ENCODE measurements at regions not wholly inside any gene's neighbourhood (a gene's known extent, or its start where the extent isn't known, plus 50 kb on each side); places are given as distances from the start of the nearest gene placed in this dataset.

DNA sequence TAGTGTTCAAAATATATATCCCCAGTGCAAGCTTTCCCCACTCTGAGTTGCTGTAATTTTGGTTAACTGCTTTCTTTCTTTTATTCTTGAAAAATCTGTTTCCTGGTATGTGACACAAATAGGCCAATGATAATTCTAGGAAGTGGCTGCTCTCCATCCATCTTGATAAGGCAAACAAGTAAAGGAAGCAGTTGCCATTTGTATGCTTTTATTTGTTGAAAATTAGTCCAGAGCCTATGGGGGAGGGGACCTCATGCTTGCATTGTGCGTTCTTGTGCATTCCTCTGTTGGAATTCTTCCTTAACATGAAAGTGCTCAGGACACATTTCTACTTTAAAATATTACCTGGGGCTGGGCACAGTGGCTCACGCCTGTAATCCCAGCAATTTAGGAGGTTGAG, 111.2 kb upstream of the FSHR start:
- no peaks in the 10 kb centered on the region for H3K4me1 ChIP-seq (ENCODE audit: low read depth, poor library complexity, severe bottlenecking)
- no peak overlapping the region for H3K4me2 ChIP-seq
- H3K9ac ChIP-seq: no peak overlapping the region
- no peaks in the 10 kb centered on the region for H3K36me3 ChIP-seq (ENCODE audit: insufficient read depth)
- H2AFZ ChIP-seq (ENCODE audit: low read depth): no peak overlapping the region
- no peaks in the 10 kb centered on the region for H4K20me1 ChIP-seq (ENCODE audit: insufficient read depth)
- H3K27me3 ChIP-seq (ENCODE audit: insufficient read depth, low read depth): no peaks in the 10 kb centered on the region
- TF ChIP-seq CTCF (conservative IDR thresholded peaks at IDR 0.05; ENCODE audit: low read depth, low read length): no peak
- no peak overlapping the region for H3K4me3 ChIP-seq (IDR thresholded peaks at IDR 0.05; ENCODE audit: insufficient read depth, low read depth, low read length)
- H3K27ac ChIP-seq: no peak overlapping the region
- no peaks in the 10 kb centered on the region for H3K79me2 ChIP-seq (ENCODE audit: insufficient read depth, low read depth)

DNA sequence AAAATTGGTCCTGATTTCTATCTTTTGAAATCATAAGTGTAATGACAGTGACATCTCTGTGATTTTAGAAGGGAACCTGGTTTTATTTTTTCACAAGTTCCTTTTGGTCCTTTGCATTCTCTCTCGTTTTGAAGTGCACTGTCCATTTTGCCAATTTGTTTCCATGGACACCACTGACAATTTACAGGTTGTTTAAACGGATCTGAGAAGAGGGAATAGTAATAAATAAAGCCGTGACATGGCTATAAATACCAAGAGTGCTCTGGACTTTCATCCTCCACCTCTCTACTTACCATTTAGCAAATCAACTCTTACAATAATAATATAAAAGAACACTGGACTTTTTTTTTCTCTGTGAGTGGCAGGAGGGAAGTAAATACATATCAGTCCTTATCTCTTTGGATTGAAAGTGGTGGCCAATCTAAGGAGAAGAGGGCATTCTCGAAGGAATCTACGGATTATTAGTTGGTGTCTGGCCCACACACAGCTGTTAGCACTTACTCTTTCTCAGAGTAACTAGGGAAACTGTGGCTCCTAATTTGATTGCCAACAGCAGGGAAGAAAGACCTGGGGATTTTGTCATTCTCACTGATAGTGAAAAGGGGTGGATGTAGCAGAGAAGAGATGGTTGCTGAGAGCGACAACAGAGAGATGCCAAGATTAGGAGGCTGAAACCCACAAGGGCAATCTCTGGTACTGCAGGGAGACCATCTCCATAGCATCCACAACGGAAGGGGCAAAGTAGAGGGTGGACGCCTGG, 108.7 kb upstream of the FSHR start:
- Histone ChIP-seq H3K27me3 (ENCODE audit: insufficient read depth, low read depth) (no peaks in the 10 kb centered on the region), H3K79me2 (ENCODE audit: insufficient read depth, low read depth) (no peaks in the 10 kb centered on the region), H2AFZ (ENCODE audit: low read depth) (no peak overlapping the region), H3K36me3 (ENCODE audit: insufficient read depth) (no peaks in the 10 kb centered on the region), H3K27ac (no peak overlapping the region), H3K4me3 (IDR thresholded peaks at IDR 0.05; ENCODE audit: insufficient read depth, low read depth, low read length) (no peak overlapping the region), H4K20me1 (ENCODE audit: insufficient read depth) (no peaks in the 10 kb centered on the region), H3K4me1 (ENCODE audit: low read depth, poor library complexity, severe bottlenecking) (no peaks in the 10 kb centered on the region), H3K4me2 (no peak overlapping the region), H3K9ac (no peak overlapping the region)
- TF ChIP-seq CTCF (conservative IDR thresholded peaks at IDR 0.05; ENCODE audit: low read depth, low read length): no peak

GRCh38 chr2:49261781-49262180, 107.5 kb upstream of the FSHR start:
- Histone ChIP-seq H3K4me3 (IDR thresholded peaks at IDR 0.05; ENCODE audit: insufficient read depth, low read depth, low read length) (no peak overlapping the region), H3K27ac (no peak overlapping the region), H3K27me3 (ENCODE audit: insufficient read depth, low read depth) (no peaks in the 10 kb centered on the region), H4K20me1 (ENCODE audit: insufficient read depth) (no peaks in the 10 kb centered on the region), H3K36me3 (ENCODE audit: insufficient read depth) (no peaks in the 10 kb centered on the region), H2AFZ (ENCODE audit: low read depth) (no peak overlapping the region), H3K9ac (no peak overlapping the region), H3K4me1 (ENCODE audit: low read depth, poor library complexity, severe bottlenecking) (no peaks in the 10 kb centered on the region), H3K4me2 (no peak overlapping the region), H3K79me2 (ENCODE audit: insufficient read depth, low read depth) (no peaks in the 10 kb centered on the region)
- TF ChIP-seq CTCF (conservative IDR thresholded peaks at IDR 0.05; ENCODE audit: low read depth, low read length): no peak

DNA sequence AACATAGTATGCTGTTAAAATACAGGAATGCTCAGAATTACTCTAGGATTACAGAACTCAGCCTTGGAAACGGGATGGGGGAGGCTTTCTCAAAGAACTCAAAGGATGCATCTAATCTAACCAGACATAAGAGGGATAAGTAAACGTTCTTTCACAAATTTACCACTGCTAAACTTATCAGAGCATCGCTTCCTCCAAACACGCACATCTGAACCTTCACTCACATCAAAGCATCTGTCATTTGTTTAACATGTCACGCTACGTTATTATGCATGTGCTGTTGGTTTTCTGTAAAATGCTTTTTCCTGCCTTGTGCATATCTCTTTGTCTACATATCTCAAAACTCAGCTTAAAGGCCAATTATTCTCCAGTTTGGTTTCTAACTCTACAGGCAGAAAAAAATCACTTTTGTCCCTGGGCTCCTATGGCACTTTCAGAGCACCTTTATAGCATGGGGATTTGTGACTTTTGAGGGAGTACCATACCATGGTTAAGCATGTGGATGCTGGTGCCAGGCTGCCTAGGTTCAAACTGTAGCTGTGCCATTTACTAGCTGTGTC, 106.7 kb upstream of the FSHR start:
- no peak overlapping the region for H3K27ac ChIP-seq
- no peaks in the 10 kb centered on the region for H3K27me3 ChIP-seq (ENCODE audit: insufficient read depth, low read depth)
- TF ChIP-seq CTCF (conservative IDR thresholded peaks at IDR 0.05; ENCODE audit: low read depth, low read length): no peak
- no peak overlapping the region for H3K4me3 ChIP-seq (IDR thresholded peaks at IDR 0.05; ENCODE audit: insufficient read depth, low read depth, low read length)
- no peaks in the 10 kb centered on the region for H3K36me3 ChIP-seq (ENCODE audit: insufficient read depth)
- no peak overlapping the region for H3K4me2 ChIP-seq
- no peaks in the 10 kb centered on the region for H4K20me1 ChIP-seq (ENCODE audit: insufficient read depth)
- H3K79me2 ChIP-seq (ENCODE audit: insufficient read depth, low read depth): no peaks in the 10 kb centered on the region
- H3K9ac ChIP-seq: no peak overlapping the region
- H3K4me1 ChIP-seq (ENCODE audit: low read depth, poor library complexity, severe bottlenecking): no peaks in the 10 kb centered on the region
- no peak overlapping the region for H2AFZ ChIP-seq (ENCODE audit: low read depth)

All from KMS-11 (cell line).